ENCODE measurements at regions not wholly inside any gene's neighbourhood (a gene's known extent, or its start where the extent isn't known, plus 50 kb on each side); places are given as distances from the start of the nearest gene placed in this dataset.

DNA sequence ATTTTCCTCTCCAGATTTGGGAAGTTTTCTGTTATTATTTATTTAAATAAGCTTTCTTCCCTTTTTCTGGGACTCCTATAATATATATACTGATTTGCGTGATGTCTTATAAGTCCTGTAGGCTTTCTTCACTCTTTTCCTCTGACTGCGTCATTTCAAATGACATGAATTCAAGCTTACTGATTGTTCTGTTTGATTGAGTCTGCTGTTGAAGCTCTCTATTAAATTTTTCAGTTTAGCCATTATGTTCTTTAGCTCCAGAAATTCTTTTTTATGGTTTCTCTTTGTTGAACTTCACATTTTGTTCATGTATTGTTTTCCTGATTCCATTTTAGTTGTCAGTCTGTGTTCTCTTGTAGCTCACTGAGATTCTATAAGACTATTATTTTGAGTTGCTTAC is 135.8 kb upstream of the PRR23C start:
- Histone ChIP-seq H3K9me3 (ENCODE audit: control insufficient read depth, insufficient read depth, low read depth, low read length) (no peaks in the 10 kb centered on the region), H3K27ac (ENCODE audit: extremely low read depth, low read depth, low read length) (no peak overlapping the region), H3K4me3 (ENCODE audit: low read depth, low read length) (no peak overlapping the region), H3K36me3 (ENCODE audit: control insufficient read depth in 2 of 2, insufficient read depth in 1 of 2, low read length in 2 of 2) (no peaks in the 10 kb centered on the region), H3K4me1 (ENCODE audit: control insufficient read depth, insufficient read depth, low read length) (no peaks in the 10 kb centered on the region)
- POLR2A ChIA-PET: no interaction called here
- TF ChIP-seq ZBTB21 (tag by site-specific recombination; IDR thresholded peaks at IDR 0.05) (no peak), ZBTB48 (tag by site-specific recombination; IDR thresholded peaks at IDR 0.05) (no peak), OVOL3 (tag by site-specific recombination; IDR thresholded peaks at IDR 0.05) (no peak), ZNF555 (tag by site-specific recombination; conservative IDR thresholded peaks at IDR 0.05) (no peak), YY1 (tag by site-specific recombination; IDR thresholded peaks at IDR 0.05) (no peak), ZNF302 (tag by site-specific recombination; IDR thresholded peaks at IDR 0.05; ENCODE audit: low read depth) (no peak), ZNF792 (tag by site-specific recombination; IDR thresholded peaks at IDR 0.05) (no peak), ZNF223 (tag by site-specific recombination; IDR thresholded peaks at IDR 0.05) (no peak), ZNF658 (tag by site-specific recombination; IDR thresholded peaks at IDR 0.05) (no peak), ZNF626 (tag by site-specific recombination; IDR thresholded peaks at IDR 0.05) (no peak), ZNF311 (tag by site-specific recombination; IDR thresholded peaks at IDR 0.05; ENCODE audit: borderline replicate concordance) (no peak)
- TF ChIP-seq, protein P1, sequence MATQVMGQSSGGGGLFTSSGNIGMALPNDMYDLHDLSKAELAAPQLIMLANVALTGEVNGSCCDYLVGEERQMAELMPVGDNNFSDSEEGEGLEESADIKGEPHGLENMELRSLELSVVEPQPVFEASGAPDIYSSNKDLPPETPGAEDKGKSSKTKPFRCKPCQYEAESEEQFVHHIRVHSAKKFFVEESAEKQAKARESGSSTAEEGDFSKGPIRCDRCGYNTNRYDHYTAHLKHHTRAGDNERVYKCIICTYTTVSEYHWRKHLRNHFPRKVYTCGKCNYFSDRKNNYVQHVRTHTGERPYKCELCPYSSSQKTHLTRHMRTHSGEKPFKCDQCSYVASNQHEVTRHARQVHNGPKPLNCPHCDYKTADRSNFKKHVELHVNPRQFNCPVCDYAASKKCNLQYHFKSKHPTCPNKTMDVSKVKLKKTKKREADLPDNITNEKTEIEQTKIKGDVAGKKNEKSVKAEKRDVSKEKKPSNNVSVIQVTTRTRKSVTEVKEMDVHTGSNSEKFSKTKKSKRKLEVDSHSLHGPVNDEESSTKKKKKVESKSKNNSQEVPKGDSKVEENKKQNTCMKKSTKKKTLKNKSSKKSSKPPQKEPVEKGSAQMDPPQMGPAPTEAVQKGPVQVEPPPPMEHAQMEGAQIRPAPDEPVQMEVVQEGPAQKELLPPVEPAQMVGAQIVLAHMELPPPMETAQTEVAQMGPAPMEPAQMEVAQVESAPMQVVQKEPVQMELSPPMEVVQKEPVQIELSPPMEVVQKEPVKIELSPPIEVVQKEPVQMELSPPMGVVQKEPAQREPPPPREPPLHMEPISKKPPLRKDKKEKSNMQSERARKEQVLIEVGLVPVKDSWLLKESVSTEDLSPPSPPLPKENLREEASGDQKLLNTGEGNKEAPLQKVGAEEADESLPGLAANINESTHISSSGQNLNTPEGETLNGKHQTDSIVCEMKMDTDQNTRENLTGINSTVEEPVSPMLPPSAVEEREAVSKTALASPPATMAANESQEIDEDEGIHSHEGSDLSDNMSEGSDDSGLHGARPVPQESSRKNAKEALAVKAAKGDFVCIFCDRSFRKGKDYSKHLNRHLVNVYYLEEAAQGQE (tag by site-specific recombination; IDR thresholded peaks at IDR 0.05): no peak
- TF ChIP-seq, protein P2, sequence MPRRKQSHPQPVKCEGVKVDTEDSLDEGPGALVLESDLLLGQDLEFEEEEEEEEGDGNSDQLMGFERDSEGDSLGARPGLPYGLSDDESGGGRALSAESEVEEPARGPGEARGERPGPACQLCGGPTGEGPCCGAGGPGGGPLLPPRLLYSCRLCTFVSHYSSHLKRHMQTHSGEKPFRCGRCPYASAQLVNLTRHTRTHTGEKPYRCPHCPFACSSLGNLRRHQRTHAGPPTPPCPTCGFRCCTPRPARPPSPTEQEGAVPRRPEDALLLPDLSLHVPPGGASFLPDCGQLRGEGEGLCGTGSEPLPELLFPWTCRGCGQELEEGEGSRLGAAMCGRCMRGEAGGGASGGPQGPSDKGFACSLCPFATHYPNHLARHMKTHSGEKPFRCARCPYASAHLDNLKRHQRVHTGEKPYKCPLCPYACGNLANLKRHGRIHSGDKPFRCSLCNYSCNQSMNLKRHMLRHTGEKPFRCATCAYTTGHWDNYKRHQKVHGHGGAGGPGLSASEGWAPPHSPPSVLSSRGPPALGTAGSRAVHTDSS (tag by site-specific recombination; IDR thresholded peaks at IDR 0.05): no peak
- TF ChIP-seq, protein P3, sequence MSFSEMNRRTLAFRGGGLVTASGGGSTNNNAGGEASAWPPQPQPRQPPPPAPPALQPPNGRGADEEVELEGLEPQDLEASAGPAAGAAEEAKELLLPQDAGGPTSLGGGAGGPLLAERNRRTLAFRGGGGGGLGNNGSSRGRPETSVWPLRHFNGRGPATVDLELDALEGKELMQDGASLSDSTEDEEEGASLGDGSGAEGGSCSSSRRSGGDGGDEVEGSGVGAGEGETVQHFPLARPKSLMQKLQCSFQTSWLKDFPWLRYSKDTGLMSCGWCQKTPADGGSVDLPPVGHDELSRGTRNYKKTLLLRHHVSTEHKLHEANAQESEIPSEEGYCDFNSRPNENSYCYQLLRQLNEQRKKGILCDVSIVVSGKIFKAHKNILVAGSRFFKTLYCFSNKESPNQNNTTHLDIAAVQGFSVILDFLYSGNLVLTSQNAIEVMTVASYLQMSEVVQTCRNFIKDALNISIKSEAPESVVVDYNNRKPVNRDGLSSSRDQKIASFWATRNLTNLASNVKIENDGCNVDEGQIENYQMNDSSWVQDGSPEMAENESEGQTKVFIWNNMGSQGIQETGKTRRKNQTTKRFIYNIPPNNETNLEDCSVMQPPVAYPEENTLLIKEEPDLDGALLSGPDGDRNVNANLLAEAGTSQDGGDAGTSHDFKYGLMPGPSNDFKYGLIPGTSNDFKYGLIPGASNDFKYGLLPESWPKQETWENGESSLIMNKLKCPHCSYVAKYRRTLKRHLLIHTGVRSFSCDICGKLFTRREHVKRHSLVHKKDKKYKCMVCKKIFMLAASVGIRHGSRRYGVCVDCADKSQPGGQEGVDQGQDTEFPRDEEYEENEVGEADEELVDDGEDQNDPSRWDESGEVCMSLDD (tag by site-specific recombination; IDR thresholded peaks at IDR 0.05): no peak
- TF ChIP-seq, protein P4, sequence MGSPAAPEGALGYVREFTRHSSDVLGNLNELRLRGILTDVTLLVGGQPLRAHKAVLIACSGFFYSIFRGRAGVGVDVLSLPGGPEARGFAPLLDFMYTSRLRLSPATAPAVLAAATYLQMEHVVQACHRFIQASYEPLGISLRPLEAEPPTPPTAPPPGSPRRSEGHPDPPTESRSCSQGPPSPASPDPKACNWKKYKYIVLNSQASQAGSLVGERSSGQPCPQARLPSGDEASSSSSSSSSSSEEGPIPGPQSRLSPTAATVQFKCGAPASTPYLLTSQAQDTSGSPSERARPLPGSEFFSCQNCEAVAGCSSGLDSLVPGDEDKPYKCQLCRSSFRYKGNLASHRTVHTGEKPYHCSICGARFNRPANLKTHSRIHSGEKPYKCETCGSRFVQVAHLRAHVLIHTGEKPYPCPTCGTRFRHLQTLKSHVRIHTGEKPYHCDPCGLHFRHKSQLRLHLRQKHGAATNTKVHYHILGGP (tag by site-specific recombination; IDR thresholded peaks at IDR 0.05): no peak
- TF ChIP-seq, protein P5, sequence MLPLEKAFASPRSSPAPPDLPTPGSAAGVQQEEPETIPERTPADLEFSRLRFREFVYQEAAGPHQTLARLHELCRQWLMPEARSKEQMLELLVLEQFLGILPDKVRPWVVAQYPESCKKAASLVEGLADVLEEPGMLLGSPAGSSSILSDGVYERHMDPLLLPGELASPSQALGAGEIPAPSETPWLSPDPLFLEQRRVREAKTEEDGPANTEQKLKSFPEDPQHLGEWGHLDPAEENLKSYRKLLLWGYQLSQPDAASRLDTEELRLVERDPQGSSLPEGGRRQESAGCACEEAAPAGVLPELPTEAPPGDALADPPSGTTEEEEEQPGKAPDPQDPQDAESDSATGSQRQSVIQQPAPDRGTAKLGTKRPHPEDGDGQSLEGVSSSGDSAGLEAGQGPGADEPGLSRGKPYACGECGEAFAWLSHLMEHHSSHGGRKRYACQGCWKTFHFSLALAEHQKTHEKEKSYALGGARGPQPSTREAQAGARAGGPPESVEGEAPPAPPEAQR (tag by site-specific recombination; IDR thresholded peaks at IDR 0.05): no peak
- TF ChIP-seq, protein P6, sequence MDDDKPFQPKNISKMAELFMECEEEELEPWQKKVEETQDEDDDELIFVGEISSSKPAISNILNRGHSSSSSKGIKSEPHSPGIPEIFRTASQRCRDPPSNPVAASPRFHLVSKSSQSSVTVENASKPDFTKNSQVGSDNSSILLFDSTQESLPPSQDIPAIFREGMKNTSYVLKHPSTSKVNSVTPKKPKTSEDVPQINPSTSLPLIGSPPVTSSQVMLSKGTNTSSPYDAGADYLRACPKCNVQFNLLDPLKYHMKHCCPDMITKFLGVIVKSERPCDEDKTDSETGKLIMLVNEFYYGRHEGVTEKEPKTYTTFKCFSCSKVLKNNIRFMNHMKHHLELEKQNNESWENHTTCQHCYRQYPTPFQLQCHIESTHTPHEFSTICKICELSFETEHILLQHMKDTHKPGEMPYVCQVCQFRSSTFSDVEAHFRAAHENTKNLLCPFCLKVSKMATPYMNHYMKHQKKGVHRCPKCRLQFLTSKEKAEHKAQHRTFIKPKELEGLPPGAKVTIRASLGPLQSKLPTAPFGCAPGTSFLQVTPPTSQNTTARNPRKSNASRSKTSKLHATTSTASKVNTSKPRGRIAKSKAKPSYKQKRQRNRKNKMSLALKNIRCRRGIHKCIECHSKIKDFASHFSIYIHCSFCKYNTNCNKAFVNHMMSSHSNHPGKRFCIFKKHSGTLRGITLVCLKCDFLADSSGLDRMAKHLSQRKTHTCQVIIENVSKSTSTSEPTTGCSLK (tag by site-specific recombination; IDR thresholded peaks at IDR 0.05): no peak
- CTCF ChIA-PET: interaction anchor here (0.7 to 1.6 kb wide), 2 partner anchors 9 to 149 kb away, joined by 3 read pairs; no protein-coding TSS in a partner anchor
